HG03342 (cell line): ENCODE measurements at regions not wholly inside any gene's neighbourhood (a gene's known extent, or its start where the extent isn't known, plus 50 kb on each side); places are given as distances from the start of the nearest gene placed in this dataset.
"Not testable (repeated sequence)": the region's sequence is repeated elsewhere in the genome, so short reads cannot be mapped to it uniquely, and the experiment has no call there.

Experiments used
- ATAC-seq: cut with Tn5 transposase; IDR thresholded peaks from one replicate; pipeline ENCODE4 v1.9.1; 2021; ENCODE audit warnings: mild to moderate bottlenecking, moderate library complexity; ENCODE audit not compliant: unreplicated experiment

GRCh38 chr10:33666686-33667480 is 332.4 kb upstream of the NRP1 start:
- ATAC-seq = no peak

- no peak for ATAC-seq
Observed at GRCh38 chr10:33665501-33665900, 331.0 kb upstream of the NRP1 start.

- ATAC-seq = no peak
Observed at GRCh38 chr10:33664070-33664469, 329.6 kb upstream of the NRP1 start.

DNA sequence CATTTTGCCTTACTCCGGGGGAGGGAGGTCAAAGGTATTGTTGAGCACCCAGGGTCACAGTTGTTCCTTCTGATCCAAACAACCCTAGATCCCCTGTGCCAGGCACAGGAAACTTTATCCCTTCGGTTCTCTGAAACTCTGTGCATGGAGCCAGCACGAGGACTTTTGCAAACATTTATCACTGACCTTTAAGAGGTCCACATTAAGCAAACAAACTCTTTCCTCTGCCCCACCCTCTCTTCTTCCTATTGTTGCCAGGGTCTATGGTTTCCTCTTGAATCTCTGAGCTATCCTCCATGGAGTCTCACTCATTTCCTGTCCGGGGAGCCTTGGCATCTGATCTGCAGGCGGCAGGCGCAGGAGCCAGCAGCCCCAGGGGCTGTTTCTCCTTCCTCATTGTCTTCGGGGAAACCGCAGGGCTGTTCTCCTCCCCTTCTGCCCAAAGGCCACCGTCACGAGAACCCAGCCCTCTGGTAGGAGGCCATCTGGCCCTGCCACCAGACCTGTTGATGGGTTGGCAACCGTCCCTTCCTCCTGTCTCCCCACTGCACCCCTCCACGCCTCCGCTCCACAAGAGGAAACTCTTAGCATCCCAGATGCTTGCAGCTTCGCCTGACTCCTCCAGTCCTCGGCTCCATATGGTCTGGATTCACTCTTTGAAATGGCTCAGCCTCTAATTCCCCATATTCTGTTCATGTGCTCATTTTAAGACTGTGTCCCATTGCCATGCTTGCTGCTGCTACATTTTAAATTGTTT is 327.3 kb upstream of the NRP1 start:
- no peak for ATAC-seq

DNA sequence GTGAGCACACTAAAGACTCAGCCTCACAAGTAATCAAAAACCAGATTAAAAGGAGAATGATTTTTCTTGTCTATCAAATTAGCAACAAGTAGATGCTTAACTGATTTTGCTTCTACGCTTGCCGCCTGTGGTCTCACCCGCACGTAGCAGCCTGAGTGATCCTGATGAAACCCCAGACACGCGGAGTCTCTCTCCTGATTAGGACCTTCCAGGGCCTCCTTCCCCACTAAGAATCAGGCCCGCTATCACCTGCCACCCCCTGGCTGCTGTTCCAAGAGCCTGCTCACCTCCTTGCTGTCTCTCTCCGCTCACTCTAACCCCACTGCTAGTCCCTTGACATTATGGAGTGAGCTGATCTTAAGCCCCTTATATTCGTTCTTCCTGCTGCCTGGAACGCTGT is 325.9 kb upstream of the NRP1 start:
- no peak for ATAC-seq

GRCh38 chr10:33657913-33658312 is 323.4 kb upstream of the NRP1 start:
- no peak for ATAC-seq

GRCh38 chr10:33657154-33657908 is 322.9 kb upstream of the NRP1 start:
- no peak for ATAC-seq

DNA sequence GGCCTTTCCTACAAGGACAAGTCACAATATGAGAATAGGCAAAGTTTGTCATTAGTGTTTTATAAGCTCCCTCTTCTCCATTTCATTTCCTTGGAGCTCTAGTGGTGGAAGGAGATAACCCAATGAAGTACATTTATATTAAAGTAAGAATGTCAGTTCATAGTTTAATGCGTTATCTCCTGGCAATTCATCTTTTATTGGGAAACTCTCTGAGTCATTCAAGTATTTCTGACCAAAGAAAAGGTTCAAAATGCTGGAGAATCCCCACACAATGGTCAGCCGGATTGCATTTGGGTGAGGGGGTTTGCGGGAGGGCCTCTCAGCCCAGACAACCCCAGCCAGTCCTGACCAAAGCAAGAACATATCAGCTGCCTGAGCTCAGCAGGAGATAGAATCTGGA is 321.5 kb upstream of the NRP1 start:
- ATAC-seq = no peak

GRCh38 chr10:33655165-33655815 is 320.8 kb upstream of the NRP1 start:
- no peak for ATAC-seq

DNA sequence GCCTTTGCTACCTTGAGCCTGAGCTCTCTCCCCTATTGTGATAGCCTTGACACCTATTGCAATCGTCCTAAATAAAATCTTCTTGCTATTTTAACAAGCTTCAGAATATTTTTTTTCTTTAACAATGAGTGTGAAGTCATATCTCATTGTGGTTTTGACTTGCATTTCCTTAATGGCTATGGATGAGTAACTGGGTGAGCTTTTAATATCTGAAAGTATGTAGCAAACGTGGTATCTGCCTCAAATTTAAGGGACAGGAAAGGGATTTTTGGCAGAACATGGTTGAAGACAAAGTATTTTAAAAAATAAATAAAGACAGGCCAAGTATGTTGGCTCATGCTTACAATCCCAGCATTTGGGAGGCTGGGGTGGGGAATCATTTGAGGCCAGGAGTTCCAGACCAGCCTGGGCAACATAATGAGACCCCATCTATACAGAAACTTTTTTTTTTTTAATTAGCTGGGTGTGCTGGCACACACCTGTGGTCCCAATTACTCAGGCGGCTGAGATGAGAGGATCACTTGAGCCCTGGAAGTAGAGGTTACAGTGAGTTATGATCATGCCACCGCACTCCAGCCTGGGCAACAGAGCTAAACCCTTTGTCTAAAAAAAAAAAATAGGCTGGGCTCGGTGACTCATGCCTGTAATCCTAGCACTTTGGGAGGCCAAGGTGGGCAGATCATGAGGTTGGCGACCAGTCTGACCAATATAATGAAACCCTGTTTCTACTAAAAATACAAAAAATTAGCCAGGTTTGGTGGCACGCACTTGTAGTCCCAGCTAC is 319.3 kb upstream of the NRP1 start:
- no peak for ATAC-seq

- ATAC-seq = no peak
Observed at GRCh38 chr10:33652870-33653269, 318.4 kb upstream of the NRP1 start.

GRCh38 chr10:33650131-33650530 is 315.7 kb upstream of the NRP1 start:
- ATAC-seq = not testable (repeated sequence)

GRCh38 chr10:33643042-33643441 is 308.6 kb upstream of the NRP1 start:
- no peak for ATAC-seq

- ATAC-seq = no peak
Observed at GRCh38 chr10:33638891-33639290, 304.4 kb upstream of the NRP1 start.

- no peak for ATAC-seq
Observed at GRCh38 chr10:33638374-33638773, 303.9 kb upstream of the NRP1 start.

DNA sequence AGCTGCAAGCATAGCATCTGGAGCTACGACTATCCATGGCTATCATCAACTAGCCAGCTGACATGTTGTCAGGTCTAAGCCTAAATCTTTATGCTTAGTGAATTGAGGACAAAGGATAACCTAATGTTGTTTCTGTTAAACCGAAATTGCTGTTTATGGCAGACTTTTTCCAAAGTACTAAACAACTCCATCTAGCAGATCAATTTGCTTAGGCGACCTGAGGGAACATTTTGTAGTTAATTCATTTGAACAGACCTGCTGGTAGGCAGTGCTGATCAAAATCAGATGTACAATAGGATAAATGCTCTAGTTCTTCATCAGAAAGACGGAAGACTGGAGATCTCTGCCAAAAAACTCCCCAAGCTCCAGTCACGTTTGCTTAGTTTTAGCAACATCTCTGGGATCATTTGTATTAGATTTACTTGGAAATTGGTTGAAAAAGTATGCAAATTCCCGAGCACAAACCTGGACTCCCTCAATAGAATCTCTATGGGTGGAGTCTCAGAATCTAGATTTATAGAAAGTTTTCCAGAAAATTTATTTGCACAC is 301.6 kb upstream of the NRP1 start:
- ATAC-seq = no peak

DNA sequence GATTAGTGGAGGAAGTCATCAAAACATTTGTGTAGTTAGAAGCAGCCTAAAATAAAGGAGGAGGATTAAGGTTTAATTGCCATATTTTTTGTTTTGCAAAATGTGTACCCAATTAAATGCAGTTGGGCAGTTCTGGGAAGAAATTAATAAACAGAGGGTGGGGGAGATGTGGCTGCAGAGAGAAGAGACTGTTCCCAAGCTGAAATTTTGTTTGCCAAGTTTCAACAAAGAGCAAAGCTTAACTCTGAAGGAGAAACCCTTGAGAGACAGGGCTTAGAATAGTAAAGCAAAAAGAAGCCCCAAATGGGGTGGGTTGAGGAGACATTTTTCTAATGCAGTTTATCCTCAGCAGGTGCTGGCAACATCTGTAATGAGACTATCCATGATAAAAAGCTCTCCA is 298.0 kb upstream of the NRP1 start:
- no peak for ATAC-seq

DNA sequence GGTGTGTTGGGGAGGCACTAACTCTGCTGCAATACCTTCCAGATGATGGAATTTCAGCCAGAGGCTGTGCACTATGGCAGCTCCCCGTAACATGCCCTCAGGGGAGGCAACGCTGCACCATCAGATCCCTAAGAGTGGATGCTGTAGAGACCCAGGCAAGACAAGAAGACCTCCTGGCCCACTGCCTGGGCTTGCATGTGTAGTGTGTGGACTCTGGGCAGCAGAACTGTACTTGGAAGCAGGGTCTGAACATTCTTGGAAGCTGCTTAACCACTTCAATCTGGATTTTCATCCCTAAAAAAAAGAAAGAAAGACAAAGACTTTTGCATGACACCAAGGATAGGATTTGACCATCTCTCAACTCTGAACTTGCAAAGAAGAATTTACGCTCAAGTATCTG is 297.5 kb upstream of the NRP1 start:
- no peak for ATAC-seq

DNA sequence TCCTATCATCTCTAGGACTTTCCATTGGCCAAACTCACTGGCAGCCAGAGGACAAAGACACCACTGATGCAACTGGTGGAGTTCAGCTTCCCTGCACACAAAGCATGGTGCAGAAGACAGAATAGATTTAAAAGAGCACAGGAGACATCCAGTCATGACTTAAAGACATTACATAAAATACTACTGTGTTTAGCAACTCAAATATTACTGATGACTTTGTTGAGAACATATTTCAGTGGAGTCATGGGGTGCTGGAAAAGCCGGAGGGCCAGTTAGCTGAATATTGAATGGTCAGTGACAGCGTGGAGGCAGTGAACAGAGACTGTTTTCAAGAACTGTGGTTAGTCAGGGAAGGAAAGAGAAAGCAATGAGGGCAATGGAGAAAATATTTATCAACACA is 296.3 kb upstream of the NRP1 start:
- ATAC-seq = no peak

DNA sequence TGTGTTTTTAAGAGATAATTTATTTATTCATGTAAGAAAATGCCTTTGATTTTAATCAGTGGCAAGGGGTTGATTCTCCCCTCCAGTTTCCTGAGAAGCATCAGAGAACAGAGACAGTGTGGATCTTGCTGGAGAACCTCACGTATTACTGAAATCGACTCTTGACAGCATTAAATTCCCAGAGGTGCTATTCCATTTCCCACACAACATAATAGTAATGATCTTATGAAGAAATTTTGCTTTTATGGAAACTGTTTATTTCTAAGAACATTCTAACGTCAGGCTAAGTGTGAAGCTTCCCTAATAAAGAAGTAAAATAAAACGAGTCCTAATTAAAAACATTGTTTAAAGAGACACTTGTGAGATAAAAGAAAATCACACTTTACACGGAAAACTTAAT is 293.1 kb upstream of the NRP1 start:
- no peak for ATAC-seq
